AG10803 (cell line): ENCODE measurements at regions not wholly inside any gene's neighbourhood (a gene's known extent, or its start where the extent isn't known, plus 50 kb on each side); places are given as distances from the start of the nearest gene placed in this dataset.
A peak's percentile ranks its signal among the peaks of the same experiment; 100 is the strongest.

ENCODE experiments used
- DNase-seq: peaks from one replicate; pipeline ENCODE4 v3.0.0; 2010; ENCODE audit warnings: low read depth
- H3K4me3 ChIP-seq: 2 replicates; pipeline ENCODE4 v1.5.1; 2011; ENCODE audit warnings: mild to moderate bottlenecking, low read length, control low read depth
- CTCF ChIP-seq: conservative IDR thresholded peaks from 2 replicates; pipeline ENCODE4 v1.5.1; 2011; ENCODE audit warnings: mild to moderate bottlenecking, low read length, control low read depth, inconsistent platforms

DNA sequence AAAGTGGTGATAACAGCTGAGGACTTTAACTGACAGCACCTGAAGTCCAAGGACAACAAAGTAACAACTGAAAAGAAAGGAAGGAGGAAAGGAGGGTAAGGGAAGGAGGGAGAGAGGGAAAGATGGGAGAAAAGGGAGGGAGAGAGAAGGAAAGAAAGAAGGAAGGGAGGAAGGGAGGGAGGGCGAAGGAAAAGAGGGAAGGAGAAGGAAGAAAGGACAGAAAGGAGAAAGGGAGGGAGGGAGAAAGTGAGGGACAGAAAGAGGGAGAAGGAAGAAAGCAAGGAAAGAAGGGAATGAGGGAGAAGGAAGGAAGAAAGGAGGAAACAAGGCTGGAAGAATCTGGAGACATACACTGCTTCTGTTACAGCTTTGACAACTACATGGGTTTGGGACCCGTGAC is 494.4 kb downstream of the FUT8 start:
- no peak overlapping the region for H3K4me3 ChIP-seq
- no peak for TF ChIP-seq CTCF
- no peak for DNase-seq

DNA sequence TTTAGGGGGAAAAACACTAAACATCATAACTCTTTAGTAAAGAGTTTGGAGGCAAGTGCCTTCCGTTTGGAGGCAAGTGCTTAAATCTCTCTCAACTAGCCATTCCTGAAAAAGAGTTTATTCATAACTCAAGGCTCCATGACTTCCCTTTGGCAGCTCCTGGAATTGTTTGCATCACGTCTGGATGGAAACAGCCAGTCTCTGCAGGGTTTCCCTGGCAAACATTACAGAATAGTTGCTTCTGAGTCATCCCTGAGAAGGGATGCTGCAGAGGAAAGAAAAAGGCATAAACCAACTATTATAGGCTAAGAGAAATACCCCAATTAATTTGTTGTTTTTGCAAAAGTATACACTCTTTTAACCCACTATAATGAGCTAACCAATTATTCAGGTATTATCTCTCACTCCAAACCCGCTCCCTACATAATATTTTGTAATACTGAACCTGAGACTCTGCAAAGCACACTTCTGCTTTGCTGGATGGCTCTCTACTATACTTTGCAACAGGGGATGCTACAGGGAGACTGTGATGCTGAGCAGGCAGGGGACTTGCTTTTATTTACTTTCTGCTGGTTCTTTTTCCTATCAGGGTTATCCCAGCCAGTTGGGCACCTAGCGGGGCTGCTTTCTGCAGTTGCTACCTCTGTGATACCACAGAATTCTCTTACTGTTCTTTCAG is 497.7 kb downstream of the FUT8 start:
- DNase-seq = peak; percentile 73
- no peak for TF ChIP-seq CTCF
- H3K4me3 ChIP-seq = no peak overlapping the region

- H3K4me3 ChIP-seq = no peak overlapping the region
- TF ChIP-seq CTCF = no peak
- DNase-seq = peak; percentile 11
These were observed 502.6 kb downstream of the FUT8 start for GRCh38 chr14:65915125-65915524.

GRCh38 chr14:65916055-65916454 is 503.5 kb downstream of the FUT8 start:
- TF ChIP-seq CTCF = no peak
- DNase-seq = no peak
- H3K4me3 ChIP-seq = no peak overlapping the region

GRCh38 chr14:65920996-65921395 is 508.5 kb downstream of the FUT8 start:
- no peak overlapping the region for H3K4me3 ChIP-seq
- TF ChIP-seq CTCF = no peak
- no peak for DNase-seq

- H3K4me3 ChIP-seq = no peak overlapping the region
- no peak for TF ChIP-seq CTCF
- peak; percentile 75 for DNase-seq
These were observed 509.6 kb downstream of the FUT8 start for GRCh38 chr14:65922142-65922541.

DNA sequence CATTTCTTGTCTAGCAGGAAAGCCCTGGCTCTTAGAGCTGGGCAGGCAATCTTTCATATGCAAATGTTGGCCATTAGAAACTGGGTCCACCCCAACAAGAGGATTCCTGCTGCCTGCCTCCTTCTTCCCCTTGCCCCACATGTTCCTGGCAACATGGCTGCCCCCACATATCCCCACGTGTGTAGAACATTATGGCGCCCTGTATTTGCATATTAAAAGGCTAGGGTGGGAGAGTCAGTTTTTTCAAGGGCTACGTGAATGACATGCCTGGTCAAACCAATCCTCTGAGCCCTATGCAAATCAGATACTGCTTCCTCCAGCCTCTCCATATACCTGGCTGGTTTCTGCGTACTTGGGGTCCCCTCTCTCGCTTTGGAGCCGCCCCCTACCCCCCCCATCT is 514.0 kb downstream of the FUT8 start:
- H3K4me3 ChIP-seq = no peak overlapping the region
- no peak for TF ChIP-seq CTCF
- no peak for DNase-seq
